ENCODE measurements at regions not wholly inside any gene's neighbourhood (a gene's known extent, or its start where the extent isn't known, plus 50 kb on each side); places are given as distances from the start of the nearest gene placed in this dataset.
"Not testable (repeated sequence)": the region's sequence is repeated elsewhere in the genome, so short reads cannot be mapped to it uniquely, and the experiment has no call there.

DNA sequence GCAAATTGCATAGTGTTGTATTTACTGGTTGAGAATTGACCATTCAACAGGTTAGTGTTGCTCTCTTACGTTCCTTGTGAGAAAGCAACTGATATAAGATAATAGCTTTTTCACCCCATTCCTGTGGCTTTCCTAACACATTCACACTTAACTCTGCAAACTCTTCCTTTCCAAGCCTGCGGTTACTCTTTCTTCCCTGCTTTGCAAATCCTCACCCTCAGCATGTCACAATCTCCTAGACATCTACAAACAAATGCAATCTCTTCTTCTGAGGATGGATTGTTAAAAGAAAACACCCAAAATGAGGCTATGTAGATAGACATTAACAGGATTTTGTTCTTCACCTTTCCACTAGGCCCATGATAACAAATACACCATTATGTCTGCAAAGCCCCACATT is 771.7 kb upstream of the PCDH7 start:
- no peak for DNase-seq (ENCODE audit: low read depth in 3 of 3)

GRCh38 chr4:29948858-29949257 is 771.3 kb upstream of the PCDH7 start:
- no peak for DNase-seq (ENCODE audit: low read depth in 3 of 3)

GRCh38 chr4:29966386-29966785 is 753.8 kb upstream of the PCDH7 start:
- no peak for DNase-seq (ENCODE audit: low read depth in 3 of 3)

DNA sequence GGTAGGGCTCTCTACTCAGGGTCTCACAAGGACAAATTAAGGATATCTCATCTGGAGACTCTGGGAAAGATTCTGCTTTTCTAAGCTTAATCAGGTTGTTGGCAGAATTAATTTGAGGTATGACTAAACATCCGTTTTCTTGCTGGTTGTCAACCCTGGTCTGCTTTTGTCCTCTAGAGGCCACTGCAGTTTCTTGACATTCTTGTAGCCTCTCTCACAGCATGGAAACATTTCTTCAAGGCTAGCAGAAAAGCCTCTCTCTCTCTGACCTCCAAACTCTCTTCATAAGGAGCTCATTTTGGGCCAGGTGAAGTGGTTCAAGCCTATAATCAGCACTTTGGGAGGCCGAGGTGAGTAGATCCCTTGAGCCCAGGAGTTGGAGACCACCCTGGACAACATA is 749.5 kb upstream of the PCDH7 start:
- DNase-seq (ENCODE audit: low read depth in 3 of 3), result no peak

DNA sequence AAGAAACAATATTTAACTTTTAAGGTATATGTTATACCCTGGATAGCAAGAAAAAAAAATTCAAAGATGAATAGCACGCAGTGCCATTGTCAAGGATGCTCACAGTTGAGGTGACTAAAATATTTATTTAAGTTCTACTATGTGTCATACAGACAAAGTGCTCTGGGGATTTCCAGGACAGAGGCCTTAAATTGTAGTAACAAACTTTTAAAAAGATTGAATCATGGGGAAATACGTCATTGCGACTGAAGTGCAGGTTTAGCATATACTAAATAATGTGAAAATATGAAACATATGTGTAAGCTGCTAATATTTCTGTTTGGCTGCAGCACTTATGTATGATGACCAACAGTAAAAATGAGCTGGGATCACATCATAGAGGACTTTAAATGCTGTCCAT is 748.0 kb upstream of the PCDH7 start:
- no peak for DNase-seq (ENCODE audit: low read depth in 3 of 3)

DNA sequence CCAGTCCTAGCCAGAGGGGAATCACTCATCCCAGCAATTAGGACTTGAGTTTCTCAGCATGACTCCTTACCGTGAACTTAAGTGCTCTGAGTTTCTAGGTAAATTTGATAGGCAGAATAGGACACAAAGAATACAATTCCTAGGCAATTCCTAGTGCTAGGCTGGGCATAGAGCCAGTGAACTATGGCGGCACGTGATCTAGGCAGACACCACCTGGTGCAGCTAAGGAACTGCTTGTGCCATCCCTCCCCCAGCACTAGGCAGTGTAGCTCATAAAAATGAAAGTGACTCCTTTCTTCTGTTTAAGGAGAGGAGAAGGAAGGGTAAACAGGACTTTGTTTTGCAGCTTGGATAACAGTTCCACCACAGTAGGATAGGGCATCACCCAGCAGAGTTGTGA is 736.3 kb upstream of the PCDH7 start:
- no peak for DNase-seq (ENCODE audit: low read depth in 3 of 3)

- DNase-seq (ENCODE audit: low read depth in 3 of 3), result no peak
Observed at GRCh38 chr4:30001628-30002027, 718.5 kb upstream of the PCDH7 start.

- DNase-seq (ENCODE audit: low read depth in 3 of 3), result no peak
Observed at GRCh38 chr4:30002341-30002740, 717.8 kb upstream of the PCDH7 start.

DNA sequence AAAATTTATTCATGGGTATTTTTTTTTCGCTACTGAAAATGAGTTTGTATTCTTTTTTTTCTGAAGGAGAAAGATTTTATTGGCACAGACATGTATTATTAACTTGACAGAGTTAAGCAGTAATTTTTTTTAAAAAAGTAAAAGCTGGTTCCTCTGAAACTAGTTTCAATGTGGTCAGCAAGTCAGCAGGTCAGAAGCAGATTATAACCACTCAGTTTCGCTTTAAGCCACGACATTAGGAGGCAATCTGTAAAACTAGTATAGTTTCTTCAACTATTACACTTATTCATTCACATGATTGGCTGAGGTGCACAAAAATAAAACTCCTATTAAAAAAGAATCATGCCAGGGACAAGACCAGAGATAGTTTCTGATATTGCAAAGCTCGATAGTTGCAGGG is 714.2 kb upstream of the PCDH7 start:
- DNase-seq (ENCODE audit: low read depth in 3 of 3), result no peak

- DNase-seq (ENCODE audit: low read depth in 3 of 3), result no peak
Observed at GRCh38 chr4:30024526-30024925, 695.6 kb upstream of the PCDH7 start.

GRCh38 chr4:30028826-30029225 is 691.3 kb upstream of the PCDH7 start:
- DNase-seq (ENCODE audit: low read depth in 3 of 3), result no peak

- no peak for DNase-seq (ENCODE audit: low read depth in 3 of 3)
Observed at GRCh38 chr4:30056016-30056766, 664.0 kb upstream of the PCDH7 start.

GRCh38 chr4:30068234-30068633 is 651.9 kb upstream of the PCDH7 start:
- DNase-seq (ENCODE audit: low read depth in 3 of 3), result no peak

DNA sequence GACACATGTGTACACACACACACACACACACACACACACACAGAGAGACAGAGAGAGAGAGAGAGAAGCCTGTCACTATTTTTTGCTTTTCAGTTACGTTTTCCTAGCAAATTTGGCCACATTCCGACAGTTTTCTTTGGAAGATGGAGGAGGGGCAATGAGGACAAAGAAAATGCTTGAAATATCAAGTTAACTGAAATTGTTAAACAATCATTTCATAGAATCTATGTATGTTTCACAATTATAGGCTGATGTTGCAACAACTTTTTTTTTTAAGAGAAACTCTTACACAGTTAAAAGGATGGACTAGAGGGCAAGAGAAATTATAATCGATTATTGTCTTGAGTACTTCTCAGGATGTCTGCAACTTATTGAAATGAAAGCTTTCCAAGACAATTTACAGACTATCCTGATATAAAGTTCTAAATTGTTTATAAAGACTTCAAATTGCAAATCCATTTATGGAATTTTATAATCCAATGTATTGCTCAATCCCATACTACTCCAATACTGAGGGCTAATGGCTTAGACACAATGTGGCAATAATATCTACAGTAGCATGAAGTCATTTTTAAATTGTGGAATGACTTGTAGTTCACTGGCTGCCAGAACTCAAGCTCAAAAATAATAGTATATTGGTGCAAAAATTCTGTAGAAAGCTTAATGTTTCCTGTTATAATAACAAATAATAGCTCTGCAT is 647.0 kb upstream of the PCDH7 start:
- DNase-seq (ENCODE audit: low read depth in 3 of 3), result no peak

- not testable (repeated sequence) for DNase-seq (ENCODE audit: low read depth in 3 of 3)
Observed at GRCh38 chr4:30092420-30093128, 627.6 kb upstream of the PCDH7 start.

DNA sequence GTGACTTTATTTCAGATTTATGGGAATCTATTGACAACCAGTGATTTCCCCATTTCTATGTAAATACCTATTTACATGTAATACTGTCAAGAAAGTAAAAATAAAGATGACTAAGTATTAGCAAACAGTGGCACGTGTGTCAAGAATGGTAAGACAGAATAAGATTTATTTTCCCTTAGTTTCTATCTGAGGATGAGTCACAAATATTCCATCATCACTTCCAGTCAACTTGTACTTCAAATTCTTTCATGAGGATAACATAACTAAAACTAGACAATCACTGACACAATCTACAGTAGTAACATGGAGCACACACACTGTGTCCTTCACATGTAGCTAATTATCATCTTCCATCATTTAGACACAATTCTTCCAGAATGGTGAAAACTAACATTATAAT is 625.3 kb upstream of the PCDH7 start:
- no peak for DNase-seq (ENCODE audit: low read depth in 3 of 3)

DNA sequence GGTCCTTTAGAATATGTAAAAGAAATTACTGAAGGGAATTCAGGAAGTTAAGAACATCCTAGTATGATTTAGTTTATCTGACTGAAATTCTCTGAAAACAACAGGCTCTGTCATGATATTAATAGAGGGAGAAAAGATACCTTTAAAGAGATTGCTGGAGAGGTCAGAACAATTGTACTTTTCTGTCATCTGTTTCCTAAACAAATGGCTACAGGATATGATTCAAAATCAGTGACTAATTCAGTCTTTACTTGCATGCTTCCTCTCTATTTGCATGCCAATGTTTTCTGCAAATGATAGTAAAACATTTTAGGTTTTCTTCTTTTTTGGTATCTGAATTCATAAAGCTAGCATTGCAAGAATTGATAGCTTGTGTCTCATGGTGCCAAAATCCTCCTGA is 616.7 kb upstream of the PCDH7 start:
- no peak for DNase-seq (ENCODE audit: low read depth in 3 of 3)

DNA sequence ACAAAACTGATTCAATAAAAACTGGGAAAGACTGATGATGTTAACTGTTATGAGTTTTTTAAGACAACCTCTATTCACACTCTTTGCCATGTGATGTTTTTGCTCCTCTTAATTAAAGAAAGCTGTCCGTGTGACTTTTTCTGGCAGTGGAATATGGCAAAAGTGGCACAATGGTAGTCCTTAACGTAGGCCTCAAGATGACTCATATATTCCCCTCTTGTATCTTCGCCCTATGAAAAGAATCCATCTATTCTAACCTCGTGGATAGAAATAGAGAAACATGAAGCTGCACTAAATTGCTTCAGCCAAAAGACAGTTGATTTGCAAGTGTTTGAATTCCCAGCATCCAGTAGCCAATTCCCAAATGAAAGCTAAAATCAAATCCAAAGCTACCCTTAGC is 603.8 kb upstream of the PCDH7 start:
- no peak for DNase-seq (ENCODE audit: low read depth in 3 of 3)

DNA sequence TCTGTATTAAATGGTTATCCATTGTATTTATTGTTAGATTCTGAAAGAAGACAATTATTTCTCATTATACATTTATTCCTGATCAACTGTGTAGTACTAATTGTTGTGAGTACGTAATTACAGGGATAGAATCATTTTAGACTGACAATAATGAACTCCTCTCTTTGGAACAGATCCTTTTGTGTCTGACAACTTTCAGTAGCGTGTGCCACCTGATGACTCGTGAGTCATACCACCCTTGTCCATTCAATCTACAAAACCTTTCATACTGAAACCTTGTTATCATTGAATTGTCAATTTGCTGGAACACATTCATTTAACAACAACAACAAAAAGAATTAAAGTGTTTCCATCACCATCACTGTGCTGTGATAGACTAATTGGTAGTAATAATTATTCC is 602.7 kb upstream of the PCDH7 start:
- no peak for DNase-seq (ENCODE audit: low read depth in 3 of 3)

DNA sequence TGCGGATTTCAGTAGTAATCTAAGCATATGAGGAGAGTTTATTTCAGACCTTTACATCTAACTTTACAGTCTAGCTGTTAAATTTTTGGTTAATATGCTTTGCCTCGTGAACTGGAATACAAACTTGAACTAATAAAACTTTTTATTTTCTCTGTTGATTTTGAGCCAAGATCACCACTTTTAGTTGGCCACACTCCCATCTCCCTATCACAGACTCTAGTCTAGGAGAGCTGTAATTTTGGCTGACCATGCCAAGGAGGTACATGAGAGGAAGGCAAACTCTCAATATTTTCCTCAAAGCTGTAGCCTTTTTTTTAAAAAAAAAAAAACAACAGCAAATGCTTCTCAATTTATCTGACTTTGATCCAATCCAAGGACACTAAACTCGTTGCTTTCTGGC is 597.5 kb upstream of the PCDH7 start:
- no peak for DNase-seq (ENCODE audit: low read depth in 3 of 3)

DNA sequence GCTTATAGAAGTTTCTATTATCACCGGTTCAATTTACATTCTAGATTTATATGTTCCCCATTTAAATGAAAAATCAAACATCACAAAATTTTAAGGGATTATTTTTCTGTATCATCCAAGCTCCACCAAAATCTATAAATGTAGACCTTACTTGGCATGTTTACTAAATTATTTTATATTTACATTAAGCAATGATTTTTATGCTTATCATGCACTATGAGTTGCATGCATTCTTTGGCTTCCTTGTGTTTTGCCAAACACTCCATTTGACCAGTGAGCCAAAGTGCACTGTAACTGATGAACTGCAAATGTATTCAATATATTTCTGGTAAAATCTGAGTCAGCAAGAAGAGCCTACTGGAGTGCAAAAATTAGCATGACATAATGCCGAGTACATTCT is 595.5 kb upstream of the PCDH7 start:
- not testable (repeated sequence) for DNase-seq (ENCODE audit: low read depth in 3 of 3)

DNA sequence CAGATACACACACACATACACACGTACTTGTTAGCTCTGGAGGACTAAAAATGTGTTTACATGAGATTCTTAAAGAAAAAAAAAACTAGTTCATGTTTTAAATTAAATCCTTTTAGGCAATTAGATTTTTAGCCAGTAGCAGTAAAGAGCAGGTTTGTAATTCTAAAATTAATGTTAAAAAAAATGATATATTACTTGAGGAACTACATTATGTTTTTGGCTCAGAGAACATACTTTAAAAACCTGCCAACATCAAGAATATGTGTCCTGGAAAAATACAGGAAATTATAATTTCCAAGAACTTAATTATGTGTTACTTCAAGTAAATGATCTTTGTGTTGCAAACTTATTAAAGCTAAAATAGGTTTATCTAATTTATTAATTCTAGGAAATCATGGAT is 594.3 kb upstream of the PCDH7 start:
- no peak for DNase-seq (ENCODE audit: low read depth in 3 of 3)

DNA sequence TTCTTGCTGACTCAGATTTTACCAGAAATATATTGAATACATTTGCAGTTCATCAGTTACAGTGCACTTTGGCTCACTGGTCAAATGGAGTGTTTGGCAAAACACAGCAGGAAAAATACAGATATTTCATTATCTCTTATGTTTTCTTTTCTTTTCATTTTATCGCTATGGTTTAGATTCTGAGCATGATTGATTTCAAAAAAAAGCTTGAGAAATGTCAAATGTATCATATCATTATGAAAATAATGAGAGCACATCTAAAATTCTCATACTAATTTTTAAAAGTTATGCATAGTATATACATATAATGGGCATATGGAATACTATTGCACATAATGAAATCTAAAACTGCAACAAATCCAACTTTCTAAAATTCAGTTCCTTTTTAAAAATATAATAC is 593.8 kb upstream of the PCDH7 start:
- DNase-seq (ENCODE audit: low read depth in 3 of 3), result no peak
